ENCODE measurements at regions not wholly inside any gene's neighbourhood (a gene's known extent, or its start where the extent isn't known, plus 50 kb on each side); places are given as distances from the start of the nearest gene placed in this dataset.

DNA sequence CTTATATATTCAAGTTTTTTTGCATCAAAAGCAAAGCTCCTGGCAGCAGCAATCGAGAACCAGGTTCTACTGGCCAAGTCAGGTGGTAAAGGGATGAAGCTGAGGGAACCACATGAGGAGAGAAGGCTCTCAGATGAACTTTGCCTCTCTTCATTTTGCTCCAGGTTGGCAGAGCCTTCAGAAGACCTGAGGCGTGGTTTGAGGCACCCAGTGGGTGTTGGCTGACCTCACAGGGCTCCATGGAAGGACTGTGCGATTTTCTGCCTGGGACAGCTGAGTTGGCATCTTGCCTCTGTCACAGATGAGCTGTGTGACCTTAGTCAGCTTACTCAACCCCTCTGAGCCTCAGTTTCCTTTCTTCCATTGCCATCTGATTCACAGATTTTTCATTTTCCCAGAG is 89.0 kb downstream of the INSIG2 start:
- no peak for DNase-seq (ENCODE audit: low read depth)
- TF ChIP-seq, protein P1, sequence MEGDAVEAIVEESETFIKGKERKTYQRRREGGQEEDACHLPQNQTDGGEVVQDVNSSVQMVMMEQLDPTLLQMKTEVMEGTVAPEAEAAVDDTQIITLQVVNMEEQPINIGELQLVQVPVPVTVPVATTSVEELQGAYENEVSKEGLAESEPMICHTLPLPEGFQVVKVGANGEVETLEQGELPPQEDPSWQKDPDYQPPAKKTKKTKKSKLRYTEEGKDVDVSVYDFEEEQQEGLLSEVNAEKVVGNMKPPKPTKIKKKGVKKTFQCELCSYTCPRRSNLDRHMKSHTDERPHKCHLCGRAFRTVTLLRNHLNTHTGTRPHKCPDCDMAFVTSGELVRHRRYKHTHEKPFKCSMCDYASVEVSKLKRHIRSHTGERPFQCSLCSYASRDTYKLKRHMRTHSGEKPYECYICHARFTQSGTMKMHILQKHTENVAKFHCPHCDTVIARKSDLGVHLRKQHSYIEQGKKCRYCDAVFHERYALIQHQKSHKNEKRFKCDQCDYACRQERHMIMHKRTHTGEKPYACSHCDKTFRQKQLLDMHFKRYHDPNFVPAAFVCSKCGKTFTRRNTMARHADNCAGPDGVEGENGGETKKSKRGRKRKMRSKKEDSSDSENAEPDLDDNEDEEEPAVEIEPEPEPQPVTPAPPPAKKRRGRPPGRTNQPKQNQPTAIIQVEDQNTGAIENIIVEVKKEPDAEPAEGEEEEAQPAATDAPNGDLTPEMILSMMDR (IDR thresholded peaks at IDR 0.05; ENCODE audit: control insufficient read depth, insufficient read depth, low read depth, low read length, missing control alignments), result no peak
- no peak overlapping the region for H3K4me3 ChIP-seq (ENCODE audit: control insufficient read depth, low read depth, low read length)

DNA sequence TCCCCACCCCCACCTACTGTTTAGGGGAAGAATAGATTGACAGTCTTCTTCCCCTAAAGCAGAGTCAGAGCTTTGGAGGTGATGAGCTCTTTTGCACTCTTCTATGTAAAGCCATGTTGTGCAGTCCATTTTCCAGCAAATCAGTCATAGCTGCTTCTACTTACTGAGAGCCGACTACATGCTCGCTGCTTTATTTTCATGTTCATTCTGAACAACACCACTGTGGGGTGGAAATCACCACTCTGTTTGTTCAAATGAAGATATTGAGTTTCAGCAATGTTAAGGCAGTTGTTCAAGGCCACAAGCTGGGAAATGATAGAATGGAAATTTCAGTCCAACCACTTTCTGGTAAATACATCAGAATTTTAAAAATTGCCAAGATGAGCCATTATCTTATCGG is 88.3 kb downstream of the INSIG2 start:
- TF ChIP-seq, protein P1 (IDR thresholded peaks at IDR 0.05; ENCODE audit: control insufficient read depth, insufficient read depth, low read depth, low read length, missing control alignments), result no peak
- no peak overlapping the region for H3K4me3 ChIP-seq (ENCODE audit: control insufficient read depth, low read depth, low read length)
- no peak for DNase-seq (ENCODE audit: low read depth)

DNA sequence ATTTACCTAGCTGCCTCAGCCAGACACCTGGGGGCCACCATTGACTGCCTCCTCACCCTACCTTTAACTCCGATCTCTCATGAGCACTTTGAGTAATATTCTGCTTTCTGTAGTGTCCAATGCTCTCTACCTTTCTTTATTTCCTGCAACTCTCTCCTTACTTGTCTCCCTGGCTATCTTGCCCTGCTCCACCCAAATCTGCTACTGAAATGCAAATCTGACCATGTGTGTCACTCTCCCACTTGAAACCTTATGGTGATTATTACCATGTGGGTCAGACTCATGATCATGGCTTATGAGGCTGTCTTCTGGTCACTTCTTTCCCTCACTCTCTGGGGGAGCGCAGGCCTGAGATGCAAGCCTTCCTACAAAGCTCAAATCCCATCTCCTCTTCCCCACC is 83.3 kb downstream of the INSIG2 start:
- no peak overlapping the region for H3K4me3 ChIP-seq (ENCODE audit: control insufficient read depth, low read depth, low read length)
- DNase-seq (ENCODE audit: low read depth), result no peak
- TF ChIP-seq, protein P1 (IDR thresholded peaks at IDR 0.05; ENCODE audit: control insufficient read depth, insufficient read depth, low read depth, low read length, missing control alignments), result no peak

DNA sequence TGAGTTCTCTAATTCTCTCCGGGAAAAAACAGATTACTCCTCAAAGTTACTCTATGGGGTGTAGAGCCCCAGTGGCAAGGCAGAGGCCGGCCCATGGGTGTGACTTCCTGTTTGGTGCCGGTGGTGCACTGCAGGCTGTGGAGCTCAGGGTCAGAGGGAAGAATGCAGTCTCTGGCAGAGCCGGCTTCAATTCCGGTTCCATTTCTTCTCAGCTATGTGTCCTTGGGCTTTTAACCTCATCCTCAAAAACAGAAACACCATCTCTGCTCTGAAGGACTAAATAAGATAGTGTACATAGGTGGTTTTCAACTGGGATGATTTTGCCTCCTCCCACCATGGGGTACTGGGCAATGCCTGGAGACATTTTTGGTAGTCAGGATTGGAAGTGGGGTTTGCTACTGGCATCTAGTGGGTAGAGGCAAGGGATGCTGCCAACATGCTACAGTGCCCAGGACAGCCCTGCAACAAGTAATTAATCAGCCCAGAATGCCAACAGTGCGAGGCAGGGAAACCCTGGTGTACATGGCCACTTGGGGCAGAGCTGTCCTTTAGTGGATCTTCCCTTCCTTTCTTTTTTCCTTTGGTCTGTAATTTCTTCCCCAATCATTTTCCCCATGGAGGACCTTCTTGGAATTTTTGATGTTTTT is 81.2 kb downstream of the INSIG2 start:
- no peak overlapping the region for H3K4me3 ChIP-seq (ENCODE audit: control insufficient read depth, low read depth, low read length)
- DNase-seq (ENCODE audit: low read depth), result no peak
- TF ChIP-seq, protein P1 (IDR thresholded peaks at IDR 0.05; ENCODE audit: control insufficient read depth, insufficient read depth, low read depth, low read length, missing control alignments), result no peak

DNA sequence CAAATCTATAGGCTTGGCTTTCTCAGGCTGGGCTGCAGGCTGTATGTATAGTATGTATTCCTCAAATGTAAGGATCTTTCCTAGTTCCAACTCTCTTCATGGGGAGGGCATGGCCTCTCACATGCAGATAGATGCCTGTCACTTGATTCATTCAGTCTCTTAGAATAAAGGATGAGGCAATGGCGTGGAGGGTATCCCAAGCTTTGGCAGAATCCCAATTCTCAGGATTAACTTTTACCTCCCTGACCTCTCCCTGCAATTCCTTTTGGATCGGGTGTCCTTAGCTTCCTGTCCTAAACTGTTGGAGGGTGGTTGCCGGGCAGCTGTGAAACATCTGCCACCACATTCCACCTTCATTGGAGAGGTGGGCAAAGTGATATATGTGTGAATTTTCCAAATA is 80.3 kb downstream of the INSIG2 start:
- TF ChIP-seq, protein P1 (IDR thresholded peaks at IDR 0.05; ENCODE audit: control insufficient read depth, insufficient read depth, low read depth, low read length, missing control alignments), result no peak
- DNase-seq (ENCODE audit: low read depth), result no peak
- H3K4me3 ChIP-seq (ENCODE audit: control insufficient read depth, low read depth, low read length), result no peak overlapping the region

DNA sequence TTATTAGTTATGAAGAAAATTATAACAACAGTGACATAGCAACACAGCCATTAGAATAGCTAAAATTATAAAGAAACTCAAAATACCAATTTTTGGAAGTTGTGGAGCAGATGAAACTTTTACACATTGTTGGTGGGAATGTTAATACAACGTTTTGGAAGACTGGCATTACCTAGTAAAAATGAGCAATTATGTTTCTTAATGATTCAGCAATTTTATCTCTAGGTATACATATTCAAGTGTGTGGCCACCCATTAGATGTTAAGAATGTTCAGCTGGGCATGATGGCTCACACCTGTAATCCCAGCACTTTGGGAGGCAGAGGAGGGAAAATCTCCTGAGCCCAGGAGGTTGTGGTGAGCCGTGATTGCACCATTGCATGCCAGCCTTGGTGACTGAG is 78.8 kb downstream of the INSIG2 start:
- TF ChIP-seq, protein P1 (IDR thresholded peaks at IDR 0.05; ENCODE audit: control insufficient read depth, insufficient read depth, low read depth, low read length, missing control alignments), result no peak
- DNase-seq (ENCODE audit: low read depth), result no peak
- H3K4me3 ChIP-seq (ENCODE audit: control insufficient read depth, low read depth, low read length), result no peak overlapping the region

DNA sequence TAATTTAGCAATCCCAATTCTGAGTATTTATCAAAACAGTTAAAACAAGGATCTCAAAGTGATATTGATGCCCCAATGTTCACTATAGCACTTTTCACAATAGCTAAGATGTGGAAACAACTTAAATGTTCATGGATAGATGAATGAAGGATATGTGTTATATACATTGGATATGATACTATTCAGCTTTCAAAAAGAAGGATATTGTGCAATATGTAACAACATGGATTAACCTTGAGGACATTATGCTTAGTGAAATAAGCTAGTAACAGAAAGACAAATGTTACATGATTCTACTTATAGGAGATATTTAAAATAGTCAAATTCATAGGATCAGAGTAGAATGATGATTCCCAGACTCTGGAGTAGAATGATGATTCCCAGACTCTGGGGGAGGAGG is 78.0 kb downstream of the INSIG2 start:
- DNase-seq (ENCODE audit: low read depth), result no peak
- TF ChIP-seq, protein P1 (IDR thresholded peaks at IDR 0.05; ENCODE audit: control insufficient read depth, insufficient read depth, low read depth, low read length, missing control alignments), result no peak
- no peak overlapping the region for H3K4me3 ChIP-seq (ENCODE audit: control insufficient read depth, low read depth, low read length)

Measured in AG09309 (cell line).